AG04449 (cell line): ENCODE measurements at regions not wholly inside any gene's neighbourhood (a gene's known extent, or its start where the extent isn't known, plus 50 kb on each side); places are given as distances from the start of the nearest gene placed in this dataset.

Experiments used
- CTCF ChIA-PET: fragments of 350-600 bp; formaldehyde crosslinking; extraction: SDS; loops from one replicate; lab custom pipeline; 2021; ENCODE audit warnings: antibody characterized with exemption; lab: Yijun Ruan, JAX
- POLR2A ChIA-PET: fragments of 400-600, 350-600 bp; formaldehyde crosslinking; extraction: SDS; loops from one replicate; lab custom pipeline; 2020; ENCODE audit warnings: antibody characterized with exemption, inconsistent platforms; lab: Yijun Ruan, JAX
- DNase-seq: peaks from one replicate; pipeline ENCODE4 v3.0.0-alpha.2; 2010; ENCODE audit warnings: low read depth, low spot score
- H3K4me3 ChIP-seq: 2 replicates; pipeline ENCODE4 v1.5.1; 2011; ENCODE audit warnings: low read depth, mild to moderate bottlenecking, control low read depth, low read length
- CTCF ChIP-seq: IDR thresholded peaks from one replicate; pipeline ENCODE4 v1.5.1; 2011; ENCODE audit warnings: mild to moderate bottlenecking, moderate library complexity, low read length, control low read depth, inconsistent platforms; ENCODE audit not compliant: insufficient read depth; ENCODE audit errors: missing control alignments

GRCh38 chr15:47218295-47218694, 499.0 kb upstream of the SEMA6D start:
- DNase-seq: no peak
- ChIA-PET CTCF (no interaction called here), POLR2A (no interaction called here)
- H3K4me3 ChIP-seq: no peak overlapping the region
- no peak for TF ChIP-seq CTCF

GRCh38 chr15:47244361-47244760, 472.9 kb upstream of the SEMA6D start:
- CTCF ChIA-PET: no interaction called here
- TF ChIP-seq CTCF: no peak
- POLR2A ChIA-PET: no interaction called here
- no peak for DNase-seq
- no peak overlapping the region for H3K4me3 ChIP-seq

GRCh38 chr15:47246317-47246716, 471.0 kb upstream of the SEMA6D start:
- ChIA-PET CTCF (no interaction called here), POLR2A (no interaction called here)
- DNase-seq: no peak
- TF ChIP-seq CTCF: no peak
- H3K4me3 ChIP-seq: no peak overlapping the region

GRCh38 chr15:47258521-47258920, 458.8 kb upstream of the SEMA6D start:
- no peak for DNase-seq
- no peak overlapping the region for H3K4me3 ChIP-seq
- ChIA-PET CTCF (no interaction called here), POLR2A (no interaction called here)
- no peak for TF ChIP-seq CTCF

- POLR2A ChIA-PET: no interaction called here
- no peak for DNase-seq
- no peak overlapping the region for H3K4me3 ChIP-seq
- no peak for TF ChIP-seq CTCF
- CTCF ChIA-PET: no interaction called here
These were observed 451.6 kb upstream of the SEMA6D start for GRCh38 chr15:47265686-47266085.

GRCh38 chr15:47266566-47266965, 450.7 kb upstream of the SEMA6D start:
- no peak for TF ChIP-seq CTCF
- POLR2A ChIA-PET: no interaction called here
- no peak overlapping the region for H3K4me3 ChIP-seq
- DNase-seq: peak; percentile 0
- CTCF ChIA-PET: no interaction called here
